GM13976 (cell line): ENCODE measurements at regions not wholly inside any gene's neighbourhood (a gene's known extent, or its start where the extent isn't known, plus 50 kb on each side); places are given as distances from the start of the nearest gene placed in this dataset.

Experiments
- DNase-seq: peaks from one replicate; pipeline ENCODE4 v3.0.0; 2012; ENCODE audit warnings: low spot score
- CTCF ChIP-seq: IDR thresholded peaks from 2 replicates; pipeline ENCODE4 v1.5.1; 2012; ENCODE audit warnings: borderline replicate concordance, mild to moderate bottlenecking; ENCODE audit not compliant: insufficient read depth; ENCODE audit errors: extremely low read depth, missing control alignments, control extremely low read depth
- in situ Hi-C: fragments of 300-500 bp; cut with MboI; formaldehyde crosslinking; loops from one replicate; pipeline ENCODE4 v1.12.0; 2022; ENCODE audit warnings: low sequenced_read_pairs, mixed read lengths, inconsistent platforms; ENCODE audit not compliant: unreplicated experiment

GRCh38 chr5:165277661-165278060, 1772.2 kb downstream of the MAT2B start:
- DNase-seq: no peak
- TF ChIP-seq CTCF: no peak
- in situ Hi-C loops: no loop called here

GRCh38 chr5:165282491-165282890, 1777.1 kb downstream of the MAT2B start:
- TF ChIP-seq CTCF: no peak
- in situ Hi-C loops: no loop called here
- no peak for DNase-seq

GRCh38 chr5:165286692-165287091, 1781.3 kb downstream of the MAT2B start:
- no peak for DNase-seq
- in situ Hi-C loops: no loop called here
- no peak for TF ChIP-seq CTCF

GRCh38 chr5:165290535-165290934, 1785.1 kb downstream of the MAT2B start:
- no peak for DNase-seq
- TF ChIP-seq CTCF: no peak
- in situ Hi-C loops: no loop called here

GRCh38 chr5:165296401-165297130, 1791.1 kb downstream of the MAT2B start:
- in situ Hi-C loops: no loop called here
- no peak for TF ChIP-seq CTCF
- DNase-seq: no peak

GRCh38 chr5:165304193-165304827, 1798.9 kb downstream of the MAT2B start:
- in situ Hi-C loops: no loop called here
- TF ChIP-seq CTCF: no peak
- DNase-seq: no peak
